SW480 (cell line): ENCODE measurements at regions not wholly inside any gene's neighbourhood (a gene's known extent, or its start where the extent isn't known, plus 50 kb on each side); places are given as distances from the start of the nearest gene placed in this dataset.
A peak's percentile ranks its signal among the peaks of the same experiment; 100 is the strongest.
"Not testable (repeated sequence)": the region's sequence is repeated elsewhere in the genome, so short reads cannot be mapped to it uniquely, and the experiment has no call there.

Source experiments
- DNase-seq: peaks from one replicate; pipeline ENCODE4 v3.0.0-alpha.2; 2016; ENCODE audit warnings: low spot score

- no peak for DNase-seq
These were observed 122.8 kb upstream of the NOCT start for GRCh38 chr4:138892483-138893407.

GRCh38 chr4:138891631-138892031 is 124.0 kb upstream of the NOCT start:
- no peak for DNase-seq

- DNase-seq: no peak
These were observed 124.5 kb upstream of the NOCT start for GRCh38 chr4:138890891-138891570.

GRCh38 chr4:138889216-138889615 is 126.4 kb upstream of the NOCT start:
- DNase-seq: no peak

GRCh38 chr4:138887741-138888140 is 127.8 kb upstream of the NOCT start:
- DNase-seq: no peak

GRCh38 chr4:138887341-138887740 is 128.2 kb upstream of the NOCT start:
- DNase-seq: no peak

- no peak for DNase-seq
These were observed 135.8 kb upstream of the NOCT start for GRCh38 chr4:138879757-138880156.

- DNase-seq: peak; percentile 33
These were observed 139.5 kb upstream of the NOCT start for GRCh38 chr4:138875891-138876608.

- no peak for DNase-seq
These were observed 144.1 kb upstream of the NOCT start for GRCh38 chr4:138871555-138871875.

- peak; percentile 56 for DNase-seq
These were observed 144.6 kb upstream of the NOCT start for GRCh38 chr4:138870737-138871554.

GRCh38 chr4:138869631-138870030 is 145.9 kb upstream of the NOCT start:
- DNase-seq: no peak

- DNase-seq: no peak
These were observed 146.4 kb upstream of the NOCT start for GRCh38 chr4:138869165-138869564.

- DNase-seq: no peak
These were observed 147.0 kb upstream of the NOCT start for GRCh38 chr4:138868562-138868961.

- no peak for DNase-seq
These were observed 148.2 kb upstream of the NOCT start for GRCh38 chr4:138867404-138867803.

GRCh38 chr4:138866314-138866713 is 149.3 kb upstream of the NOCT start:
- no peak for DNase-seq

GRCh38 chr4:138865765-138866164 is 149.8 kb upstream of the NOCT start:
- DNase-seq: no peak

- DNase-seq: no peak
These were observed 150.4 kb upstream of the NOCT start for GRCh38 chr4:138864961-138865720.

GRCh38 chr4:138863160-138863559 is 152.4 kb upstream of the NOCT start:
- no peak for DNase-seq

- DNase-seq: no peak
These were observed 154.4 kb upstream of the NOCT start for GRCh38 chr4:138861135-138861534.

GRCh38 chr4:138860357-138860756 is 155.2 kb upstream of the NOCT start:
- DNase-seq: not testable (repeated sequence)

GRCh38 chr4:138859254-138859653 is 156.3 kb upstream of the NOCT start:
- no peak for DNase-seq
